DMS53 treated with DMSO at 0.1 percent for 48 hours (cell line): ENCODE measurements at regions not wholly inside any gene's neighbourhood (a gene's known extent, or its start where the extent isn't known, plus 50 kb on each side); places are given as distances from the start of the nearest gene placed in this dataset.

ENCODE experiments used
- DNase-seq: peaks from one replicate; lab custom pipeline; 2025; ENCODE audit not compliant: unreplicated experiment; lab: John Stamatoyannopoulos, UW

DNA sequence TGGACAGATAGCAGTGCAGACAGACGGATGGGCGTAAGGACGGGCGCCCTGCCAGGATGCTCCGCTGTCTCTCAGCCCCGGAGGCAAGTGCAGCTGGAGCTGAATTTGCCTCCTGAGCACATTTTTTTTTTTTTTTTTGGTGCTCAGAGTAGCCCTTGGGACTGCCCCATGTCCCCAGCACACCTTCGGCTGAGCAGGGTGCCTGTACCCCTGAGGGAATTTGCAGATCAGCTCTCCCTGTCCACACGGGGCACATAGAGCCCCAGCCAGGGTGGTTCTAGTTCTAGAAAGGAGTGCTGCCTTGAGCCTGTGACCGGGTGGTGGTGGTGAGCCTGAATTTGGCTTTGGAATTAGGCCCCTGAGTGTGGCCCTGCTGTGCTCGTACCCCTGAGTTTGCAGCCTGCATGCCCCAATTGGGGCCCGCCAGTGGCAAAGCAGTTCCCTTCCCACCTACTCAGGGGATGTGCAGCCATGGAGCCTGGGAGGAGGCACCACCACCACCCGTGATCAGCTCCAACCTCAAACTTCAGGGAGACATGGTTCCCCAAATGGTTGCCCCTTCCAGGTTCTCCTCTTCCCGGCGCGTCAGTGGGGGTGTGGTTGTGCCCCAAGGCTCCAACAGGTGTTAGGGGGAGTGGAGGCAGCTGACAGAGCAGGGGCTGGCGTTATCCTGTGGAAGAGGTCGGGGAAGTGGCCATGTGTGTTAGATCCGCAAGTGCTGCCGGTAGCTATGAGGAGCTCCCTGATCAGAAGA is 1232.7 kb downstream of the BRD1 start:
- no peak for DNase-seq

GRCh38 chr22:48594016-48594756 is 1233.5 kb downstream of the BRD1 start:
- no peak for DNase-seq

- no peak for DNase-seq
These were observed 1234.1 kb downstream of the BRD1 start for GRCh38 chr22:48593551-48593950.

DNA sequence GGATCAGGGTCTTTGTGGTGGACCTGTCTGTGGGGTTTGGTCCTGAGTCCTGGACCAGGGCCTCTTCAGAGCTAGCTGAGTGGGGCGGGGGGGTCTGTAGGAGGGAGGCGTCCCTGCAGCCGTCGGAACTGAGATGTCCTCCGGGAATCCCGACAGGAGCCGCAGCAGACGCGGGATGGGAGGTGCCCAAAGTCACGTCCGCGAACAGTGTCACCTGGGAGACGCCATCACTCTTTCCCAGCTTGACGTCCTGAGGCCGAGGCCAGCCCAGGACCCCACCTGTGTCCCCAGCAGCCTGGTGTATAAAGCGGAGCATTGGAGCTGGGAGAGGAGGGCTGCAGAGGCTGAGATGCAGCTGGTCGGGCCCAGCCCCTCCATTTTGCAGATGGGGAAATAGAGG is 1234.7 kb downstream of the BRD1 start:
- DNase-seq = no peak

DNA sequence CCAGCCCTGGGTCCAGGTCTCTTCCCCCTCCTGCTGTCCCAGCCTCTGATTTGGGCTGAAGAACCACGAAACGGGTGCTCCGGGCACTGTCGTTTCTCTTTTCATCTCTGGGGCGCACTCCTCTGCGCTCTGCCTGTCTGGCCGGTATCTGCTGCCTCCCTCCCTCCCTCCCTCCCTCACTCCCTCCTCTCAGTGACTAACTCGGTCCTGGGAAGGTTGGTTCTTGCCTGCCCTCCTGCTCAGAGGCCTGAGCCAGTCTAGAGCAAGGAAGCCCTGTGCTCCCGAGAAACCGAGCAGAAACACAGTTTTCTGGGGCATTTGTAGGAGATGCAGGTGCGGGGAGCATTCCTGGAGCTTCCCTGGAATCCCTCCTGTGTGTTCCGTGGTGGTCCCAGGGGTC is 1235.2 kb downstream of the BRD1 start:
- no peak for DNase-seq

DNA sequence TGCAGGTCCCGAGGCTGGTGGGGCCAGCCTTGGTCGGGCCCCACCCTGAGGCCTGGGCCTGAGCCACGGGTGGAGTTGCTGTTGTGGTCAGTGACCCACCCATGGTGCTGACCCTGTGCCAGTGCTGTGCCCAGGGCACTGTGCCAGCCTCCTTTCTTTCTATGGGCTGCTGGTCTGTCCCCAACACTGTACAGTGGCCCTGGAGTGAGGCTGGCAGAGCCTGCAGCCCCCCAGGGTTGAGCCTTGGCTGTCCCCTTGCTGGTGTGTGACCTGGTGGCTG is 1235.7 kb downstream of the BRD1 start:
- DNase-seq = no peak

GRCh38 chr22:48591286-48592065 is 1236.2 kb downstream of the BRD1 start:
- DNase-seq = no peak

GRCh38 chr22:48589901-48590300 is 1237.8 kb downstream of the BRD1 start:
- DNase-seq = no peak

GRCh38 chr22:48588878-48589450 is 1238.7 kb downstream of the BRD1 start:
- DNase-seq = no peak

DNA sequence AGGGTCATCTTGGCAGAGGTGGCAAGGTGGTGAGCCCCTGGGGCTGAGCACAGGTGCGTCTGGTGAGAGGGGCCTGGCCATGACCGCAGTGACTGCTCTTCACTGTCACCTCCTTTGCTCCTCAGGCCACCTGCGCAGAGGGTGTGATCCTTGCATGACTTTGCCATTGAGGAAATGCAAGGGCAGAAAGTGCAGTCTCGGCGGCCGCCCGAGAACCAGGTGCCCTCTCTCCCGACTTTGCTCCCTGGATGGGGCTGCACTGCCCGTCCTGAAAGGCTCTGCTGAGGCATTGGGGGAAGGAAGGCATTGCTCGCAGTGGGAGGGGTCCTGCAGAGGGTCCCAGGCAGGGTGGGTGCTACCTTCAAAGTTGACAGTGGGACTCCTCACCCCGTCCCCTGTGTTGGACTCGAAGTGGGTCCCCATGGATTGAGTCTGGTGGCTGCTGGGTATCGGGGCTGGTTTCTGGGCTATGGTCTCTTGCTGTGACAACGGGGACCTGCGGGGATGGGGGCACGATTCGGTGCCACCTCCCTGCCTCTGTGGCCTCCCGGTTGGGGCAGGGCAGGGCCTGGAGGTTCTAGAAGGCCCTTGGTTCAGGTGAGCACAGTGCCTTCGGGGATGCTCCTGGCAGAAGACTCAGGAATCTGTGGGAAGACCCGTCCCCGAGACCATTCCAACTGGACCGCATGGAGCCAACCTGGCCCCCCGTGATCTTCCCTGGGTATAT is 1239.4 kb downstream of the BRD1 start:
- no peak for DNase-seq

GRCh38 chr22:48587236-48587865 is 1240.3 kb downstream of the BRD1 start:
- no peak for DNase-seq

GRCh38 chr22:48586799-48587185 is 1240.9 kb downstream of the BRD1 start:
- no peak for DNase-seq

DNA sequence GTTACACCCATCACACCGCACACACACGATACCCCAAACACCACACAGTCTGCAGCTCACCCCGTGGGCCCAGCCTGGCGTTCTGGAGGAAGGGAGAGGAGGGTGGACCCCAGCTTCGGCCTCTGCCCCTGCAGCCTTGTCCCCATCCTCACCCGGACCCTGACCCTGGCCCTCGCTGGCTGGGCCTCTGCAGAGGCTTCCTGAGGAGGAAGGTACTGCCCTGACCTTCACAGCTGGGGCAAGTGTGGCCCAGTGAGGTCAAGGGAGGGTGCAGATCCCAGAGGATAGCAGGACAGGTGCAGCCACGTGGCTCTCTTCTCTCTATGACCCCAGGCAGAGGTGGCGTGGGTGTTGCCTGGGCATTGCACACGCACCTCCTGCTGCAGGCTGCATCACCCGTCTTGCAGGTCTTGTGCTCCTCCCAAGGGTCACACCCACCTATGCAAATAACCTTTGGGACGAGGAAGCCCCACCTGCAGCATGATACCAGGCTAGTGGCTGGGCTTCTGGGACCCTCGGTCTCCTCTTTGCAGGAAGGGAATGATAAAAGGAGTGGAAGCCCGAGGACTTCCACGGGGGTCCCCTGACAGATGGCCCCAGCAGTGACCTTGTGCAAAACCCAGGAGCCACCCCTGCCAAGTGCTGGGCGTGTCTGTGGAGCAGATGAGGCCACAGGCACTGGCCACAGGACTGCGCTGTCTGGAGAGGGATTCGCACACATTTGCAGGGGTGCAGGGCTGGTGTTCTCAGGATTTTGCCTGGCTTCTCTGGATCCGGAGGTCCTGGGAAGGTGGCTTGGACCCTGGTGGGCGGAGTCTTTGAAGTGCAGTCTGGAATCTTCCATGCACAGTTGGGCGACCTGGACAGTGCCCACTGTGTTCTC is 1241.5 kb downstream of the BRD1 start:
- DNase-seq = no peak

DNA sequence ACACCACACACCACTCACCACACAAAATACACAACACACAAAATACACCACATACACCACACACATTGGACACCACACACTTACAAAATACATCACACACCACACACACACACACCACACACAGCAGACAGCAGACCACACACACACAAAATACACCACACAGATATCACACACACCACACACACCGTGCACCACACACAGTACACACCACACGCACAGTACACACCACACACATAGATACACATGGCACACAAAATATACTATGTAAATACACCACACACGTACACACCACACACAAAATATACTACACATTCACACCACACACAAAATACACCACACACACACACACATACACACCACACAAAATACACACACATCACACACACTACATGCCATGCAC is 1243.5 kb downstream of the BRD1 start:
- no peak for DNase-seq

DNA sequence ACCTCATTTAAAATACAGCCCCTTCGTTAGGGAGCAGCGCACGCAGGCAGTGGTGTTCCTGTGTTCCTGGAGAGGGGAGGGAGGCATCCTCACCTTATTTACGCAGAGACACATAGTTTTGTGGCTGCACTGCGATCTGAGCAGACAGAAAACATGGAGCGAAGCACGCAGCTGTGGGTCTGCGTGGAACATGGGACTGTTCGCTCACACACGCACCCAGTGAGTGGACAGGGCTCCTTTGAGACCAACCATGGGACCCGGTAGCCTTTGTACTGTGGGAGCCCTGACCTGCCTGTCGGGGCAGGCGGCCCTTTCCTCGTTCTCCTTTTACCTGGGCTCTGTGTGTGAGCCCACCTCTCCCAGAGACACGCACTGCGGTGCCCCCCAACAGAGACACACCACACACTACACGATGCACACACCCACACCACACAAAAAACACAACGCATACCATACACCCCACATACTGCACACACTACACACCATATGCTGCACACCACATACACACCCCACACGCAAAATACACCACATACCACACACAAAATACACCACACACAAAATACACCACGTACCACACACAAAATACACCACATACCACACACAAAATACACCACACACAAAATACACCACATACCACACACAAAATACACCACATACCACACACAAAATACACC is 1245.7 kb downstream of the BRD1 start:
- DNase-seq = no peak

DNA sequence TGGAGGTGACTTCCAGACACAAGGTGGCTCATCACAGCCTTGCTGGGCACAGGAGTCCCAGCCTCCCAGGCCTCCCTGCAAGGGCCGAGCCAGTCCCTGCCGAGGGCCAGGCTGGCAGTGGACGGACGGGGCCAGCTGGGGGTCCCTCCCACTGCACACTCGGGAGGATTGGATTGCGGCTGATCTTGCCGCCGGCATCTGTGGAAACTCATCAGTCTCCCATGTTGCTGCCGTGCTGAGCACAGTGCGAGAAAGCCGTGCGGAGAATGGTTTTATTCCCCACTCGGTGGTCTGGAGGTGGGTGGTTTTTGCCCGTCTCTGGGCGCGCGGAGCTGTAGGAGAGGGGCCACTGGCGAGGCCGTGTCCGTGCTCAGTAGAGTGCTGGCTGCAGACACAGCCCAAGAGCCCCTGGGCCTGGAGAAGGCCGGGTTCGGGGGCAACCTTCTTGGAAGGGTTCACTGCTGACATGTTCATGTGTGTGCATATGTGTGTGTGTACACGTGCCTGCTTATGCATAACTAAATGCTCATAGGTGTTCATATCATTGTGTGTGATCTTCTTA is 1246.4 kb downstream of the BRD1 start:
- DNase-seq = no peak

DNA sequence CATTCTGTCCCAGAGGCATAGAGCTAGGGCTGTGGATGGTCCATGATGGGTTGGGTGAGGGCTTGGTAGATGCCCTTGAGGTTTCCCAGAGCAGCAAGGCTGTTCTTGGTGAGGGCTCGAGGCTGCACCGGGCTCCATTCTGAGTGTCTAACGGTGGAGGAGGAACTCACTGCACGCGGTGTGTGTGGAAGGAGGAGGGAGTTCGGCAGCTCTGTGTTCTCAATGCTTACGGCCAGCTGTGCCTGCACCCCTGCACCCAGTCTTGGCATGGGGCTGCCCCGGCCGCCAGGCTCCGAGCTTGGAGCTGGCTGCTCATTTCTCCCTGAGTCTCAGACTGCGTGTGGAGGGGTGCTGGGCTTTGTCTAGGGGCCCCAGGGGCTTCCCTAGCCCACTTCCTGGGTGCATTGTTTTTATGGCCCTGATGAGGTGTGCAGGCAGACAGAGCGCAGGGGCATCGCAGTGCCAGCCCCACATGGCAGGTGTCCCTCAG is 1247.1 kb downstream of the BRD1 start:
- DNase-seq = no peak

GRCh38 chr22:48579928-48580309 is 1247.8 kb downstream of the BRD1 start:
- DNase-seq = no peak
